GM12873 (cell line): ENCODE measurements at regions not wholly inside any gene's neighbourhood (a gene's known extent, or its start where the extent isn't known, plus 50 kb on each side); places are given as distances from the start of the nearest gene placed in this dataset.

Experiments
- CTCF ChIP-seq: IDR thresholded peaks from 2 replicates; pipeline ENCODE4 v1.5.1; 2012; ENCODE audit warnings: low read depth, mild to moderate bottlenecking, moderate library complexity, low read length, control low read depth; ENCODE audit not compliant: insufficient read depth; ENCODE audit errors: missing control alignments

- no peak for TF ChIP-seq CTCF
Observed at GRCh38 chr17:72258711-72259110, 137.9 kb downstream of the SOX9 start.

- TF ChIP-seq CTCF = no peak
Observed at GRCh38 chr17:72259922-72260321, 139.1 kb downstream of the SOX9 start.

DNA sequence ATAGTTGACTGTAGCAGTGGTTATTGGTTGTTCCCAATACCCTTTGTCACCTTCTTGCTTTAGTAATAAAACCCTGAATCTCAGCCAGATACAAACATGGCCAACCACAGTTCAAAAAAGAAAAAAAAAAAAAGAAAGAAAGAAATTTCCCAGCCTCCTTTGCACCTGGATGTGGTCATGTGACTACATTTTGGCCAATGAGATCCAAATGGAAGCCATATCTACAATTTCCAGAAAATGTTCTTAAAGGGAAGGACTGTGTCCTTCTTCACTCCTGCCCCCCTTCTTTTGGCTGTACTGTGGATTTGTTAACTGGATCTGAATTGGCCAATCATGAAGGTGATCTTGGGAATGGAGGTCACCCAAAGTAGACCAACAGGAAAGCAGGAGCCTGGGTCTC, 141.9 kb downstream of the SOX9 start:
- TF ChIP-seq CTCF = no peak

DNA sequence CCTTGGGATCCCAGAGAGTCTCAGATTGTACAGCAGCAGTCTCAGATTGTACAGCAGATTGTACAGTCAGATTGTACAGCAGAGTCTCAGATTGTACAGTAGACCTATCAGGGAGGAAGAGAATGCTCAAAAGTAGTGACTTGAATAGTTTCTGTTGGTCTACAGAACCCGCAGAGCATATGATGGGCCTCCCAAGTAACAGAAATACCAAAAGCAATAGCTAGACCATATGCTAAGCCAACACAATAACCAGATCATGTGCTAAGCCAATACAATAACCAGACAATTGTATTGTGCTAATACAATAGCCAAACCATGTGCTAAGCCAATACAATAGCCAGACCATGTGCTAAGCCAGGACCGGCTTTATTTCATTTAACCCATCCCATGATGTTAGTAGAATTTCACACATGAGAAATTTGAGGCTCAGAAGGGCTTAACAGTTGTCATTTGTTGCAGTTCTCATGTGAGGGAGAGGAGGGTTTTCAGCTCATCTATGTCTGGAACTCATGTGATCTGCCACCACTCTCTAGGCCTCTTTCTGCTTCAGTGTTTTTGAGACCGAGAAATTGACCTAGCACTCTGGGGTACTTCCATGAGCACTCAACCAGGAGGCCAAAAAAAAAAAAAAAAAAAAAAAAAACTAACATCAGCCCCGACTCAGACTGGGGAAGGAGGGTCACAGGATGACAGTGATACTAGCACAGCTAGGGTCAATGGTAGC, 144.0 kb downstream of the SOX9 start:
- no peak for TF ChIP-seq CTCF

DNA sequence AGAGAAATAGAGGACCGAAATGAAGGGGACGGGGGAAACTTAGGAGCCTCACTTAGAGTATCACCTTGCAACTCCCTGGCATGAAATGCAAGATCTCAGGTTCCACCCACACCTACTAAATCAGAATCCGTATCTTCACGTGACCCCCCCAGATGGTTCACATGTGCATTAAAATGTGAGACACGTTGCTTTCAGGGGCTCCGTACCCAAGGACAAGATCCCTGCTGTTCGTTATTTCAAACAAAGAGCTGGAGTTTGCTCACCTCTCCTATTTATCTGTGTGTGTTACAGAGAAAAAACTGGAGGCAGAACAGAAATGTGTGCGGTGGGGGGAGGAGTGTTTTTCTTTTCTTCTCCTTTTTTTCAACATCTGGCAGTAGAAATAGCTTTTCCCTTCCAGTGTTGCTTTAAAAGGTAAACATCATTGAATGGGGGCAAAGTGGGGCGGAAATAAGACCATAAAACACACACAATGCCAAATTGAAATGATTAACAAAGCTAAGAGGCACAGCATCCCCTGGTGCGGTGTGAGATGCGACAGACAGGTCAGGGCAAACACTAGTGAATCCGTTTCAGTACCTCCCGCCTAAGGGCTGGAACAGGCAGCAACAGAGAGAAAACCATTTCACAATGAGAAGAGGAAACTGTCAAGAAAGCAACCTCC, 145.4 kb downstream of the SOX9 start:
- no peak for TF ChIP-seq CTCF

GRCh38 chr17:72267601-72268000, 146.8 kb downstream of the SOX9 start:
- TF ChIP-seq CTCF = no peak

DNA sequence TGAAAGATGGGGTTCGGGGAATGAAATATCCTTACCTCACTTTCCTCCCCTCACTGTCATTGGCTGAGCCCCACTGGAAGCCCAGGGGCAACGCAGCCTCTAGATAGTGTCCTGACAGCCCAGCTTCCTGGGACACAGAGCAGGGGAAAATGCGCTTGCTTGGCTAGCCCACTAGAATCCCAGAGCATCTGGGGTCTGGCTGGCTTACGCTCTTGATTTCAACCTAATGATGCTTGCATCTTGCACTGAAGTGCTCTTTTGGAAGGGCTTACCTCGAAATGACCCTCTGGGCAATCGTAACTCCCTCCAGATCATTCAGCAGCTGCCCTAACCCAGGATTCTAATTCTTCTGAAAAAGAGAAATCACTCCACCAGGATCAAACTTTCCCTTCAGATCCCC, 147.6 kb downstream of the SOX9 start:
- no peak for TF ChIP-seq CTCF
